RWPE2 (cell line): ENCODE measurements at regions not wholly inside any gene's neighbourhood (a gene's known extent, or its start where the extent isn't known, plus 50 kb on each side); places are given as distances from the start of the nearest gene placed in this dataset.
"Not testable (repeated sequence)": the region's sequence is repeated elsewhere in the genome, so short reads cannot be mapped to it uniquely, and the experiment has no call there.

ENCODE experiments used
- ATAC-seq: fragments of 200-7000 bp; cut with Tn5 transposase; 3 replicates; pipeline ENCODE4 v1.9.1; 2021; ENCODE audit warnings: low read depth
- DNase-seq: peaks from one replicate; pipeline ENCODE4 v3.0.0-alpha.2; 2020; ENCODE audit warnings: low spot score
- H3K27ac ChIP-seq: fragments of 450-650 bp; 2 replicates; pipeline ENCODE4 v1.5.1; 2017; ENCODE audit warnings: mild to moderate bottlenecking; ENCODE audit not compliant: poor library complexity, severe bottlenecking
- H3K27me3 ChIP-seq: fragments of 250-450 bp; sonication (Bioruptor Pico); 2 replicates; pipeline ENCODE4 v1.5.1; 2021; ENCODE audit warnings: mild to moderate bottlenecking, moderate library complexity; ENCODE audit not compliant: insufficient read depth, poor library complexity, severe bottlenecking
- H3K36me3 ChIP-seq: fragments of 250-450 bp; sonication (Bioruptor Pico); 2 replicates; pipeline ENCODE4 v1.5.1; 2020; ENCODE audit warnings: low read depth, mild to moderate bottlenecking, moderate library complexity
- H3K4me1 ChIP-seq: fragments of 250-450 bp; sonication (Bioruptor Pico); 2 replicates; pipeline ENCODE4 v1.5.1; 2021; ENCODE audit warnings: mild to moderate bottlenecking, moderate library complexity; ENCODE audit not compliant: insufficient read depth, poor library complexity, severe bottlenecking
- H3K4me3 ChIP-seq: fragments of 250-450 bp; sonication (Bioruptor Pico); 2 replicates; pipeline ENCODE4 v1.5.1; 2021; ENCODE audit warnings: mild to moderate bottlenecking, moderate library complexity; ENCODE audit not compliant: severe bottlenecking
- H3K9me3 ChIP-seq: fragments of 250-450 bp; sonication (Bioruptor Pico); 2 replicates; pipeline ENCODE4 v1.5.1; 2021; ENCODE audit warnings: mild to moderate bottlenecking, moderate library complexity; ENCODE audit not compliant: severe bottlenecking
- TF ChIP-seq, protein P1 (sequence below): fragments of 450-650 bp; IDR thresholded peaks from one replicate; pipeline ENCODE4 v1.5.1; 2017; ENCODE audit warnings: mild to moderate bottlenecking, moderate library complexity; ENCODE audit not compliant: poor library complexity, severe bottlenecking

DNA sequence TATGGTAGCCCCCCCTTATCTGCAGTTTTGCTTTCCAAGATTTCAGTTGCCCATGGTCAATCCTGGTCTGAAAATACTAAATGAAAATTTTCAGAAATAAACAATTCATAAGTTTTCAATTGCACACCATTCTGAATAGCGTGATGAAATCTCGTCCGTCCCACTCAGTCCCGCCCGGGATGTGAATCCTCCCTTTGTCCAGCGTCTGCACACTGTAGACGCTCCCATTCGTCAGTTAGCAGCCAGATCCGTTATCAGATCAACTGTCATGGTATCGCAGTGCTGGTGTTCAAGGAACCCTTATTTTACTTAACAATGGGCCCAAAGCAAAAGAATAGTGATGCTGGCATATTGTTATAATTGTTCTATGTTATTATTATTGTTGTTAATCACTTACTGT lies 98.6 kb downstream of the TMEM215 start:
- Histone ChIP-seq H3K27ac (no peak overlapping the region), H3K4me1 (no peaks in the 10 kb centered on the region), H3K36me3 (no peaks in the 10 kb centered on the region), H3K9me3 (no peaks in the 10 kb centered on the region), H3K27me3 (no peaks in the 10 kb centered on the region), H3K4me3 (no peak overlapping the region)
- TF ChIP-seq, protein P1, sequence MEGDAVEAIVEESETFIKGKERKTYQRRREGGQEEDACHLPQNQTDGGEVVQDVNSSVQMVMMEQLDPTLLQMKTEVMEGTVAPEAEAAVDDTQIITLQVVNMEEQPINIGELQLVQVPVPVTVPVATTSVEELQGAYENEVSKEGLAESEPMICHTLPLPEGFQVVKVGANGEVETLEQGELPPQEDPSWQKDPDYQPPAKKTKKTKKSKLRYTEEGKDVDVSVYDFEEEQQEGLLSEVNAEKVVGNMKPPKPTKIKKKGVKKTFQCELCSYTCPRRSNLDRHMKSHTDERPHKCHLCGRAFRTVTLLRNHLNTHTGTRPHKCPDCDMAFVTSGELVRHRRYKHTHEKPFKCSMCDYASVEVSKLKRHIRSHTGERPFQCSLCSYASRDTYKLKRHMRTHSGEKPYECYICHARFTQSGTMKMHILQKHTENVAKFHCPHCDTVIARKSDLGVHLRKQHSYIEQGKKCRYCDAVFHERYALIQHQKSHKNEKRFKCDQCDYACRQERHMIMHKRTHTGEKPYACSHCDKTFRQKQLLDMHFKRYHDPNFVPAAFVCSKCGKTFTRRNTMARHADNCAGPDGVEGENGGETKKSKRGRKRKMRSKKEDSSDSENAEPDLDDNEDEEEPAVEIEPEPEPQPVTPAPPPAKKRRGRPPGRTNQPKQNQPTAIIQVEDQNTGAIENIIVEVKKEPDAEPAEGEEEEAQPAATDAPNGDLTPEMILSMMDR: no peak
- ATAC-seq (no peak), DNase-seq (no peak)

DNA sequence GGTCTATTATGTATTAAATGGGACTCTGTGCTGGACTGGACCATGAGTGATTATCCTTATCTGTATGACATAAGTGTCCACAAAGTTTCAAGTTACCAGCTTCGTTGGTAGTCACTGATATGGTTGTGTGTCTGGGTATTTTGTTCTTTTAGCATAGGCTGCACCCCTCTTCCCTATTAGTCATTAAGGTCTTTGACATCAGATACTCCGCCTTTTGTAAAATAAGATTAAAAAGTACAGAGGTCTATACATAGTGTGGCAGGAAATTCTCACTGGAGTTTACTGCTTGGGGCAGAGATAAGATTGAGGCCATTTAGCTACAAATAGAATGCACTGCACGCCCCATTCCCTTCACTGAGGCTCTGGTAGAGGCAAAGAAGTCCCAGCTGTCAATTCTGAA lies 99.4 kb downstream of the TMEM215 start:
- TF ChIP-seq, protein P1: no peak

DNA sequence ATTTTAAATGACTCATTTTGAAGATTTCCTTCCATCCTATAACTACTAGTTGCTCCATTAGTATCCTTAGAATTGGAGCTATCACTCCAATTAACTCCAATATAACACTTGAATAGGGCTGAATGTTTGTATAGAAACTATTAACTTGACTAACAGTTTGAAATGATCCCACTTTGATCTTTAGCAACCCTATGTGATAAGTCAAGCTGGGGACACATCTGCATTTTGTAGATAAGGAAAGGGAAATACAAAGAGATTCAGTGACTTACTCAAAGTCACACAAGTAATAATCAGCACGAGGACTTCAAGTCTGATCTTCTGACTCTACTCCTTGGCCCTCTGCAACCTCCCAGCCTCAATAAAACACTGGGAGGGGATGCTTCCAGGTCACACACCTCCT lies 101.1 kb downstream of the TMEM215 start:
- Histone ChIP-seq H3K4me3 (no peak overlapping the region), H3K27ac (no peak overlapping the region), H3K9me3 (no peaks in the 10 kb centered on the region), H3K27me3 (no peaks in the 10 kb centered on the region), H3K36me3 (no peaks in the 10 kb centered on the region), H3K4me1 (no peaks in the 10 kb centered on the region)
- DNase-seq (no peak), ATAC-seq (no peak)
- TF ChIP-seq, protein P1: no peak

More for the DNA sequence above, 99.4 kb downstream of the TMEM215 start:
- Histone ChIP-seq H3K27ac (no peak overlapping the region), H3K36me3 (no peaks in the 10 kb centered on the region), H3K27me3 (no peaks in the 10 kb centered on the region), H3K4me3 (no peak overlapping the region), H3K9me3 (no peaks in the 10 kb centered on the region), H3K4me1 (no peaks in the 10 kb centered on the region)
- DNase-seq (no peak), ATAC-seq (no peak)

DNA sequence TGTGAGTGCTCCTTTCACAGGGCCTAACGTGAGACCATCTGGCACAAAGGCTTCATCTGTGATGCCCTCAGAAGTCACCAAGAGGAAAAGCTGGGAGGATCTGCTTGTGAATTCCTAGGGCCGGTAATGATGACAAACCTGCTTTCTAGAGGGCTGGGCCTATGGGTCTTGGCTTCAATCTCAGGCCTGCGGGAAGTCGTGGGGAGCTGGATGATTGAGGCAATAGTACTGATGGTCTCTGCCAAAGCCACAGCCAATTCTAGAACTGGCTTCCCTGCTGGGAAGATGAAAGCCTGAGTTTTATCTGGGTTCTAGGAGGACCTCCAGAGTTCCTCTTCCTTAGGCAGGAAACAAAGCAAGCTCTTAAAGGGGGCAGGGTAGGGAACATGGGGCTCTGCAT lies 102.7 kb downstream of the TMEM215 start:
- no peak for ATAC-seq
- TF ChIP-seq, protein P1: no peak
- H3K4me1 ChIP-seq: no peaks in the 10 kb centered on the region
- H3K36me3 ChIP-seq: no peaks in the 10 kb centered on the region
- DNase-seq: no peak
- no peak overlapping the region for H3K4me3 ChIP-seq
- H3K27me3 ChIP-seq: no peaks in the 10 kb centered on the region
- no peak overlapping the region for H3K27ac ChIP-seq
- no peaks in the 10 kb centered on the region for H3K9me3 ChIP-seq

GRCh38 chr9:32894485-32894884 lies 106.9 kb downstream of the APTX start:
- not testable (repeated sequence) for H3K36me3 ChIP-seq, H3K4me3 ChIP-seq, H3K9me3 ChIP-seq, H3K4me1 ChIP-seq, H3K27ac ChIP-seq, ATAC-seq, H3K27me3 ChIP-seq, DNase-seq

DNA sequence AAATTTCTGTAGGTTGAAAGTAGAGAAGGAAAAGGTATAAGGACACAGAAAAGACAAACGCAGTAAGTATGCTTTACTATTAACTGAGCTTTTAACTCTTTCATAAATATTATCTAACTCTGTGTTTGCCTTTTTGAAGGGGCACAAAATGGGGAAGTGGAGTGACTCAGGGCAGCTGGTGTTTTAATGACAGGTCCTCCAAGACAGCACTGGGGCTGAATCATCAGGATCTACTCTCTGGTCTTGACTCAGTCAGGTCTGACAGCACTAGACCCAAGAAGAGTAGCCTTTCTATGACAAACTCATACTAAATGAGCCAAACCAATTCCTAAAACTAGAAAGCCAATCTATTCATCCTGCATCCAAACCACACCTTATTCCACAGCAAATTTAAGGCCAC lies 102.2 kb downstream of the APTX start:
- TF ChIP-seq, protein P1: no peak
- no peak overlapping the region for H3K4me3 ChIP-seq
- no peak overlapping the region for H3K27ac ChIP-seq
- no peaks in the 10 kb centered on the region for H3K4me1 ChIP-seq
- H3K27me3 ChIP-seq: no peaks in the 10 kb centered on the region
- no peaks in the 10 kb centered on the region for H3K36me3 ChIP-seq
- DNase-seq: no peak
- peak; percentile 31; the same call in 1 of the 3 replicates for ATAC-seq
- no peaks in the 10 kb centered on the region for H3K9me3 ChIP-seq
